Keratinocyte (primary cell): ENCODE measurements at regions not wholly inside any gene's neighbourhood (a gene's known extent, or its start where the extent isn't known, plus 50 kb on each side); places are given as distances from the start of the nearest gene placed in this dataset.
"Not testable (repeated sequence)": the region's sequence is repeated elsewhere in the genome, so short reads cannot be mapped to it uniquely, and the experiment has no call there.

ENCODE experiments used
- DNase-seq: peaks from one replicate; pipeline ENCODE4 v3.0.0-alpha.2; 2011; ENCODE audit warnings: low read depth, missing footprints, low spot score
- FAIRE-seq: peaks from 2 replicates; lab custom pipeline; 2011; peaks lifted over from hg19 to GRCh38; lab: Jason Lieb, UNC
- H2AFZ ChIP-seq: 2 replicates; pipeline ENCODE4 v1.6.0; 2012; ENCODE audit warnings: low read length, control low read depth, inconsistent platforms; ENCODE audit not compliant: control insufficient read depth
- H3K27ac ChIP-seq: 2 replicates; pipeline ENCODE4 v1.5.1; 2011; ENCODE audit warnings: low read length; ENCODE audit not compliant: control insufficient read depth, insufficient read depth
- H3K27me3 ChIP-seq: 3 replicates; pipeline ENCODE4 v1.6.0; 2011; ENCODE audit warnings: low read length; ENCODE audit not compliant: control insufficient read depth, insufficient read depth; ENCODE audit errors: extremely low read depth
- H3K36me3 ChIP-seq, 2 experiments: 2 replicates in 1 of 2; 3 replicates in 1 of 2; pipeline ENCODE4 v1.5.1; 2011; ENCODE audit warnings: low read length in 2 of 2, mild to moderate bottlenecking in 1 of 2; ENCODE audit not compliant: control insufficient read depth in 2 of 2, insufficient read depth in 2 of 2; ENCODE audit errors: extremely low read depth in 1 of 2
- H3K4me1 ChIP-seq: 3 replicates; pipeline ENCODE4 v1.5.1; 2011; ENCODE audit warnings: low read length; ENCODE audit not compliant: control insufficient read depth, insufficient read depth; ENCODE audit errors: extremely low read depth
- H3K4me2 ChIP-seq: 3 replicates; pipeline ENCODE4 v1.6.0; 2011; ENCODE audit warnings: low read depth, low read length; ENCODE audit not compliant: control insufficient read depth, insufficient read depth; ENCODE audit errors: extremely low read depth
- H3K4me3 ChIP-seq, 3 experiments: fragments of 200-600 bp in 1 of 3; sonication (generic) in 1 of 3; 2 replicates in 2 of 3; 3 replicates in 1 of 3; pipeline ENCODE4 v1.5.1; 2011 to 2016; ENCODE audit warnings: low read length in 3 of 3, mild to moderate bottlenecking in 3 of 3, control low read depth in 2 of 3, inconsistent platforms in 1 of 3, low read depth in 1 of 3, mixed read lengths in 1 of 3, mixed run types in 1 of 3, moderate library complexity in 1 of 3; ENCODE audit not compliant: control insufficient read depth in 2 of 3, insufficient read depth in 2 of 3; ENCODE audit errors: extremely low read depth in 1 of 3
- H3K79me2 ChIP-seq: 2 replicates; pipeline ENCODE4 v1.6.0; 2012; ENCODE audit warnings: low read length; ENCODE audit not compliant: control insufficient read depth, insufficient read depth
- H3K9ac ChIP-seq: 3 replicates; pipeline ENCODE4 v1.6.0; 2011; ENCODE audit warnings: low read length; ENCODE audit not compliant: control insufficient read depth, insufficient read depth; ENCODE audit errors: extremely low read depth
- H3K9me1 ChIP-seq: 3 replicates; pipeline ENCODE4 v1.6.0; 2011; ENCODE audit warnings: low read length; ENCODE audit not compliant: control insufficient read depth, insufficient read depth; ENCODE audit errors: extremely low read depth
- H3K9me3 ChIP-seq: 2 replicates; pipeline ENCODE4 v1.5.1; 2012; ENCODE audit warnings: low read depth, low read length; ENCODE audit not compliant: control insufficient read depth
- H4K20me1 ChIP-seq: 3 replicates; pipeline ENCODE4 v1.6.0; 2011; ENCODE audit warnings: low read length; ENCODE audit not compliant: control insufficient read depth, insufficient read depth; ENCODE audit errors: extremely low read depth
- EZH2 ChIP-seq: IDR thresholded peaks from one replicate; pipeline ENCODE4 v1.6.1; 2012; ENCODE audit warnings: inconsistent platforms, mild to moderate bottlenecking, low read length, moderate library complexity
- dilution Hi-C: fragments of 300-500 bp; cut with MboI; formaldehyde crosslinking; loops from one replicate; pipeline ENCODE4 v1.7.0; 2020; ENCODE audit warnings: low sequenced_read_pairs; ENCODE audit not compliant: extremely low pct_ligation_motif_present
- TF ChIP-seq, protein P1 (sequence below), 3 experiments: IDR thresholded peaks in 1 of 3; conservative IDR thresholded peaks in 1 of 3; optimal IDR thresholded peaks in 1 of 3; 2 replicates in 2 of 3; 3 replicates in 1 of 3; pipeline versions ENCODE3 to v1.5.1; 2011; ENCODE audit warnings: low read length in 3 of 3, mild to moderate bottlenecking in 3 of 3, moderate library complexity in 2 of 3, control low read depth in 1 of 3, inconsistent platforms in 1 of 3; ENCODE audit not compliant: insufficient read depth in 2 of 3; ENCODE audit errors: extremely low read depth in 1 of 3

GRCh38 chr4:127509155-127509554 is 123.6 kb upstream of the INTU start:
- H3K4me3 ChIP-seq = no peak overlapping the region
- dilution Hi-C loops = no loop called here
- H3K27me3 ChIP-seq = no peaks in the 10 kb centered on the region
- no peaks in the 10 kb centered on the region for H4K20me1 ChIP-seq
- no peaks in the 10 kb centered on the region for H3K9me3 ChIP-seq
- H3K4me2 ChIP-seq = no peak overlapping the region
- FAIRE-seq = no peak
- H3K79me2 ChIP-seq = no peaks in the 10 kb centered on the region
- no peak overlapping the region for H3K9ac ChIP-seq
- no peak overlapping the region for H2AFZ ChIP-seq
- no peaks in the 10 kb centered on the region for H3K9me1 ChIP-seq
- H3K4me1 ChIP-seq = no peaks in the 10 kb centered on the region
- no peak overlapping the region for H3K27ac ChIP-seq
- TF ChIP-seq, protein P1, sequence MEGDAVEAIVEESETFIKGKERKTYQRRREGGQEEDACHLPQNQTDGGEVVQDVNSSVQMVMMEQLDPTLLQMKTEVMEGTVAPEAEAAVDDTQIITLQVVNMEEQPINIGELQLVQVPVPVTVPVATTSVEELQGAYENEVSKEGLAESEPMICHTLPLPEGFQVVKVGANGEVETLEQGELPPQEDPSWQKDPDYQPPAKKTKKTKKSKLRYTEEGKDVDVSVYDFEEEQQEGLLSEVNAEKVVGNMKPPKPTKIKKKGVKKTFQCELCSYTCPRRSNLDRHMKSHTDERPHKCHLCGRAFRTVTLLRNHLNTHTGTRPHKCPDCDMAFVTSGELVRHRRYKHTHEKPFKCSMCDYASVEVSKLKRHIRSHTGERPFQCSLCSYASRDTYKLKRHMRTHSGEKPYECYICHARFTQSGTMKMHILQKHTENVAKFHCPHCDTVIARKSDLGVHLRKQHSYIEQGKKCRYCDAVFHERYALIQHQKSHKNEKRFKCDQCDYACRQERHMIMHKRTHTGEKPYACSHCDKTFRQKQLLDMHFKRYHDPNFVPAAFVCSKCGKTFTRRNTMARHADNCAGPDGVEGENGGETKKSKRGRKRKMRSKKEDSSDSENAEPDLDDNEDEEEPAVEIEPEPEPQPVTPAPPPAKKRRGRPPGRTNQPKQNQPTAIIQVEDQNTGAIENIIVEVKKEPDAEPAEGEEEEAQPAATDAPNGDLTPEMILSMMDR (optimal IDR thresholded peaks at IDR 0.05 in 1 of 3, IDR thresholded peaks at IDR 0.05 in 1 of 3, conservative IDR thresholded peaks at IDR 0.05 in 1 of 3; ENCODE audit: extremely low read depth in 1 of 3, insufficient read depth in 2 of 3, low read length in 3 of 3) = no peak
- no peak for TF ChIP-seq EZH2
- no peaks in the 10 kb centered on the region for H3K36me3 ChIP-seq
- no peak for DNase-seq

DNA sequence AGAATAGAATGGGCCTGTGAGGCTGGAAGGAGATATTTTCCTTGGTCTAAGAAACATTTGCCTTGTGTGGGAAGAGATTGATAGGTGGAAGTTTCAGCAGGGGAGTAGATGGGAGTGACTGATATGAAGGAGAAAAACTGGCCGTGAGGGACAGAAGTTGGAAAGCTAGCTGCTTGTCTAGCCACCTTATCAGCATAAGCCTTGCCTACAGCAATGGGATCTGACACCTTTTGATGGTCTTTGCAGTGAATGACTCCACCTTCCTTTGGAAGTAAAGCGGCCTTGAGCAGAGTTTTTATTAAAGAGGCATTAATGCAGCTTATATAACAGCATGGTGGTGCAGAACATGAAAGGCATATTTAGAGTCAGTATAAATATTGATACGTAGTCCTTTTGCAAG is 120.1 kb upstream of the INTU start:
- H3K4me2 ChIP-seq, H3K27ac ChIP-seq, DNase-seq, H4K20me1 ChIP-seq, H3K9me1 ChIP-seq, H3K4me1 ChIP-seq, H3K79me2 ChIP-seq, FAIRE-seq, dilution Hi-C loops, H3K9ac ChIP-seq, H3K4me3 ChIP-seq, H3K9me3 ChIP-seq, H2AFZ ChIP-seq, H3K36me3 ChIP-seq, H3K27me3 ChIP-seq: not testable (repeated sequence)

DNA sequence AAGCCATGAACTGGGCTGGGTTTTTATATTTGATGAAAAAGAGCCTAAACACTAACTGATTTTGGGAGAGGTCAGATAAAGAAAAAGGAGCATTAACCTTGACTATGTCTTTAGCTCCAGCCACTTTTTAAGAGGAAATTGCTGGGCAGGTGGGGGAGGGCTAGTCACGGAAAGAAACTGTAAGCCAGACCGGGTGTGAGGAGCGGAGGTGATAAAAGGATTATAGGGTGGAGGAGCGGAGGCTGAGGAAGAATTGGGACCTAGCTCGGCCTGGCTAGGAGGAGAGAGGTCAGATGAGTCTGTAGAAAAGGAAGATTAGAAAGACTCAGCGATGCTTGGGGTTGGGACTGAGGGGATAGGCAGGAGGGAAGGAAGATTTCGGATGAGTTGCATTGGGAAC is 117.5 kb upstream of the INTU start:
- H3K9me1 ChIP-seq, H3K36me3 ChIP-seq, H3K4me3 ChIP-seq, H3K27me3 ChIP-seq, H3K27ac ChIP-seq, FAIRE-seq, H2AFZ ChIP-seq, DNase-seq, H3K4me1 ChIP-seq, H3K79me2 ChIP-seq, H3K4me2 ChIP-seq, H4K20me1 ChIP-seq, H3K9me3 ChIP-seq, H3K9ac ChIP-seq, dilution Hi-C loops: not testable (repeated sequence)
